ENCODE measurements at regions not wholly inside any gene's neighbourhood (a gene's known extent, or its start where the extent isn't known, plus 50 kb on each side); places are given as distances from the start of the nearest gene placed in this dataset.
A peak's percentile ranks its signal among the peaks of the same experiment; 100 is the strongest.
"Not testable (repeated sequence)": the region's sequence is repeated elsewhere in the genome, so short reads cannot be mapped to it uniquely, and the experiment has no call there.

DNA sequence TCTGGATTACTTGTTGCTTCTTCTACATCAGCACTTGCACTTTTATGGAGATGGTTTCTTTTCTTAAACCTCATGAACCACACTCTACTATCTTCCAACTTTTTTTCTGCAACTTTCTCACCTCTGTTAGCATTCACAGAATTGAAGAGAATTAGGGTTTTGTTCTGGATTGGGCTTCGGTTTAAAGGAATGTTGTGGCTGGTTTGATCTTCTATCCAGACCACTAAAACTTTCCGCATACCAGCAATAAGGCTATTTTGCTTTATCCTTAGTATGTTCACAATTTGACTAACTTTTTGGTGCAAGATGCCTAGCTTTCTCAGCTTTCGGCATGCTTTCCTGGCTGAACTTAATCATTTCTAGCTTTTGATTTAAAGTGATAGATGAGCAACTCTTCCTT lies 666.7 kb upstream of the MIR17HG start:
- FAIRE-seq (no peak), DNase-seq (ENCODE audit: low spot score) (no peak)

DNA sequence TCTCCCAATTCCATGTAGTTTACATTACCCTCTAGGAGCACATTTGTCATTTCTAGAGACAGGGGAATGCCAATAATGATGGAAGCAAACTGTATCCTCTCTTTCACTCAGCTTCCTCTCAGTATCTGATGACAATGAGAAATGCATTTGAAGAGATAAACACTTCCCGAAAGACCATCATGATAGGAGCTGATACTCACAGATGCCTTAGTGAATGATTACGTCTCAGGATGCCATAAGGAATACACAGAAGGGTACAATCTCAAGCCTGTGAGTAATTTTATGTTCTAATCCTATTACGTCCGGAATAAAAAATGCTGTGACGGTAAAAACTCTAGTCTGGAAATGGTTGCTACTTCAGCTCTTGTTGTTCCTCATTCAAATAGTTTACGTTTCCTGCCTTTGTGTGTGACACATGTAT lies 663.8 kb upstream of the MIR17HG start:
- FAIRE-seq (no peak), DNase-seq (ENCODE audit: low spot score) (no peak)

DNA sequence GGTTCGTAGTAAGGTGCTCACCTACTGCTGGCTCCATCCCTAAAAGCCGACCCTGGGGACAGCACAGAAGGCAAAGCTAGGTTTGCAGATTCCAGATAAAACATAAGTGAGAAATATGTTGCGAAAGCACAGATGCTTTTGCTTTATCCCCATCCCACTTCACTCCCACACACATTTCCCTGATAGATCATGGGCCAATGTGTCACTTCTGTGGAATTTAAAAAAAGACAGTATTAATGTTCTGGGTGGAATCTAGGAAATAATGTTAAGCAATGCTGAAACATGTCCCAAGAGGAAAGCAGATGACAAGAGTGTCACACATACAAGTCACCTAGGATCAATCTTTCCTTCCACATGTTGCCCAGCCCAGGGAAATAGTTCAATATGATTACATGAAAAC lies 661.0 kb upstream of the MIR17HG start:
- DNase-seq (ENCODE audit: low spot score) = peak; percentile 13
- FAIRE-seq = no peak

- DNase-seq (ENCODE audit: low spot score) (no peak), FAIRE-seq (no peak)
Measured at GRCh38 chr13:90689111-90689510, 658.4 kb upstream of the MIR17HG start.

DNA sequence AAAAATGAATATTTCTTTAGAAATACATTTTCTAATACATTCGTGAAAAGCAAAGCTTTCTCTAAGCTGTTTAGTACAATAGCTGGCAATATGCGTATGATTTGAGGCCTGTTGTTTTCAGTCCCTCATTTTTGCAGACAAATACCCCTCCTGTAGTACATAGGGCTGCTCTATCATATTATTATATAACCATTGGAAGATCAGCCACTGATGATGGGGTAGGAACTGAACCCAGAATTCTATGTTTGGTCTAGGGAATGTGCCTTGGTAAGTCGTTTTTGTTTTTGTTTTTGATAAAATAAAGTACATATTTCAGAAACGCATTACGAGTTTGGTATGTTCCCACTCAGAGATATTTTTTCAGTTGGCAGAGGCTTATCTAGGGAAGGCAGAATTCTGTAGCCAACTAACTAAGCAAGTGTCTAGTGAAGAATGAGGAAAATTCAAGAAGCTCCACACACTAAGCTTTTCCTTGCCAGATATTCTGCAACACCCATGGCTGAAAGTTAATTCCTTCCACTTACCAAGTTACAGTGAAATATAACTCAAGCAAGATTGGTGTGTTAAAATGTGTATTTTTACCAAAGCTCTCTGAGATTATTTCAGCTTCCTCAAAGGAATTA lies 656.9 kb upstream of the MIR17HG start:
- DNase-seq (ENCODE audit: low spot score) (no peak), FAIRE-seq (no peak)

- peak; percentile 8 for DNase-seq (ENCODE audit: low spot score)
- no peak for FAIRE-seq
Measured at GRCh38 chr13:90696254-90696653, 651.2 kb upstream of the MIR17HG start.

DNA sequence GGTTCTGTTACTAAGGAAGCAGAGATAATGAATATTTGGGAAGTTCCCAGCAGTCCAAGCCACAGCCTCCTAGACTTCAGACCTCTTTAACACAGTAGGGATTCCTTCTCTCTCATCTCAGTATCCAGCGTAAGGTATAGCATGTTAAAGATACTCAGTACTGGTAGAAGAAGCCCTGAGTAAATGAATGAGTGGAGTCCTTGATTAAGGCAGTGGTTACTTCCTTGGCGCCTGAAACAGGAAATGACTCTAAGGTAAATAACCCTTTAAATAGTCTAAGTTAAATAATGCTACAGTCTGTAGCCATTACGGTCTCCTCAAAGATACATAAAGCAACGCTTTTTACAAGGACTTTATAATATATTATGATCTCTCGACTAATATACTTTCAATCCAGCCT lies 650.8 kb upstream of the MIR17HG start:
- no peak for FAIRE-seq

DNA sequence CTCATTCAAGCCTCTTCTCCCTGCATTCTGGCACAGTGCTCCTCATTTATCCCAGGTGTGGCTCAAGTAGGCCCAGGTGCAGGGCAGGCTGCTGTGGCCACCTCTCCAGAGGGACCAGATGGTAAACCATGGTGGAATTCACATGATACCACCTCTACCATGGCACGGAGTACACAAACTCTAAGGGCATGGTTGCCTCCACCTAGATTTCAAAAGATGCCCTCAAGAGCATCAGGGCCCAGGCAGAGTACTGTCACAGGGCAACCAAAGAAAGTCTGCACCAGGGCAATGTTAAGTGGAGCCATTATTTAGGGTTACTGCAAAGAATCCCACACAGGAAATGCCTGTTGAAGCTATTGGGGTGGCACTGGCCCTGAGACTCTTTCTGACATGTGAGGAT lies 647.1 kb upstream of the MIR17HG start:
- no peak for FAIRE-seq
- DNase-seq (ENCODE audit: low spot score) = no peak

More for the DNA sequence above, 650.8 kb upstream of the MIR17HG start:
- no peak for DNase-seq (ENCODE audit: low spot score)

- no peak for DNase-seq (ENCODE audit: low spot score)
- no peak for FAIRE-seq
Measured at GRCh38 chr13:90701264-90701663, 646.2 kb upstream of the MIR17HG start.

- DNase-seq (ENCODE audit: low spot score) = no peak
- FAIRE-seq = no peak
Measured at GRCh38 chr13:90702050-90702449, 645.4 kb upstream of the MIR17HG start.

- FAIRE-seq (no peak), DNase-seq (ENCODE audit: low spot score) (no peak)
Measured at GRCh38 chr13:90706631-90707030, 640.9 kb upstream of the MIR17HG start.

- no peak for FAIRE-seq
- DNase-seq (ENCODE audit: low spot score) = no peak
Measured at GRCh38 chr13:90708128-90708527, 639.4 kb upstream of the MIR17HG start.

GRCh38 chr13:90709319-90709718 lies 638.2 kb upstream of the MIR17HG start:
- DNase-seq (ENCODE audit: low spot score) = no peak
- FAIRE-seq = no peak

DNA sequence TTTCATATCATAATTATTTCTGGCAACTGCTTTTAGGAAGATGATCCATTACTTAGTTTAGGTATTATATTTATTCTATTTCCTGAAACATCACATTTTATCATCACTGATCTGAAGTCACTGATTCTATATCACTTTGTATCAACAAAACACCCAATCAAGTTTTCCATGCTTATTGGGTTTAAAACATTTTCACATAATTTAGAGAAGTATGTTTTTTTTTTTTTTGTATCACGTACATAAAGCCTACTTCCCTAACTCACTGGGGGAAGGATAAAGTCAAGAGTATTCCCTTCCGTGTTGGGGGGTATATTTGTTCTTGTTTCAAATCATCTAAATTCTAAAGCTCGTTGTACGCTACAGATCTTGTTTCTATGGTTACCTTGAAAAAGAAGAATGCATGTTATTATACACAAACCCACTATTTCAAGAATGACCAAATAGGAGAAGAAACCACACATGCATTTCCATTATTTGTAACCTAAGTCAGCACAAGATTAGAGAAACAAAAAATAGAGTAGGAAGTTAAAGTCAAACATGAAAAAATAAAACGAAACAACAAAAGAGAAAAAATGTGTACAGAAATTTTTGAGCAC lies 637.2 kb upstream of the MIR17HG start:
- no peak for FAIRE-seq
- no peak for DNase-seq (ENCODE audit: low spot score)

GRCh38 chr13:90713441-90714133 lies 633.9 kb upstream of the MIR17HG start:
- DNase-seq (ENCODE audit: low spot score) (no peak), FAIRE-seq (no peak)

DNA sequence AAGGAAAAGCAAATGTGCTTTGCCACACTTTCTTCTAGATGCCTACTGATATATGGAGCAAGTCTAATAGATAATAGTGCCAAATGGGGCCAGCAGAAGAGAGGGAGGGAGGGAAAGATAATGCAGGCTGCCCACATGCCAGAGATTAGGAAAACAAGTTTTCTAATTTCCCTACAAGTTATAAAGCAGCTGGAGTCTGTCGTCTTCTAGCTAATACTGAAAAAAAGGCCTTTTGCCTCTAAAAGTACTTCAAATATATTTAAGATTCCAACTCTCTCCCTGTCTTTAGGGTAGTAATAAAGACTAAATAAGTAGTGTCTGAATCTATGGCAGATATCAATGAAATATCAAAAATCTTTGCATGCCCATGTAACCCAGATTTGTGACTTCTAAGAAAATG lies 632.0 kb upstream of the MIR17HG start:
- no peak for DNase-seq (ENCODE audit: low spot score)
- FAIRE-seq = no peak

GRCh38 chr13:90717451-90717936 lies 630.0 kb upstream of the MIR17HG start:
- no peak for FAIRE-seq
- DNase-seq (ENCODE audit: low spot score) = peak; percentile 31

DNA sequence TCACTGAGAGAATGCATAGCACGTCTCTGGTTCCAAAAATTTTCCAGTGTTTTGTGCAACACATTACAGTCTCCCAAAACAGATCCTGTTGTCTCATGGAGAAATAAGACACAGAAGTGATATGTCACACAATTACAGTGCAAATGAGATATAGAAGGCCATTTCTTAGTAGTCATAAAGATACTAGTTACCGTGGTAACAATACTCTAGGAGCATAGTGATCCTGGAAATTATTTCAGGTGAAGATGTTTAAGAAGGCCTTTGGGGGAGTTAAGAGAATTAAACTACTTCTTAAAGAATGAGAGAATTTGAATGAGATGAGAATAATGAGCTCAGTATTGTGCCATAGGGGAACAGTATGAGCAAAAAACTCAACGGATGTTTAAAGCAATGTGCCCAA lies 628.0 kb upstream of the MIR17HG start:
- FAIRE-seq (no peak), DNase-seq (ENCODE audit: low spot score) (no peak)

DNA sequence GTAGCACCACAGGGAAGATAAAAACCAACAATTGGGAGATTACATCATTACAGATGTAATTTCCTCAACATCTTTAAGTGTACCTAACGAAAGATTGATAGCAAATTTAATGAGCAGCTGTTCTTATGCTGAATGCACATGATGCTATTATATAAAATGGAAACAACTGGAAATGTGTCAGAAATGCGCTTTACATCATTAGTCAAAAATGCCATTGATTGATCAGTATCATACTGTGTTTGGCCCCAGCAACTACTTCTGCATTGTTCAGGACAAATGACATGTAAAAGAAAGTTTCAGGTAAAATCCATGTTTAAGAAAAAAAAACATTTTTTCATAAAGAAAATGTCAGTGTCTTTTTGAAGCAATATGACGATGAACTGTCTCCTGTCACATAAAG lies 625.5 kb upstream of the MIR17HG start:
- DNase-seq (ENCODE audit: low spot score) (no peak), FAIRE-seq (no peak)

DNA sequence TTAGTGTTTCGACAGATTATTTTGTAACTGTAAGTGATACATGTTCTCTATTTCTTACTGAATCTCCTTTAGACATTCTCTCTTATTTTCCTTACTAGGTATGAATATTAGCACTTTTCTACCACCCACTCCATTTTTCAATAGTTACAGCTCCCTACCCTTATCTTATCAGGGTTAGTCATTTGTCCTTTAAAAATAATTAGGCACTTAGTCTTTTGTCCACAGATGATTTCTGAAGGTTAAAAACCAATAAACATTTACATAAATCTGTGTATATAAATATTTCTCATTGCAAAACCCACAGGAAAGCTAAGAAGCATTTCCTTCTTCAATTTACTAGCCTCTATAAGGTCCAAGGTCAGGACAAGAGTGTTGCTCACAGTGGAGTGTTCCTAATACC lies 624.1 kb upstream of the MIR17HG start:
- no peak for FAIRE-seq
- DNase-seq (ENCODE audit: low spot score) = no peak

GRCh38 chr13:90726375-90726774 lies 621.1 kb upstream of the MIR17HG start:
- FAIRE-seq (no peak), DNase-seq (ENCODE audit: low spot score) (no peak)

DNA sequence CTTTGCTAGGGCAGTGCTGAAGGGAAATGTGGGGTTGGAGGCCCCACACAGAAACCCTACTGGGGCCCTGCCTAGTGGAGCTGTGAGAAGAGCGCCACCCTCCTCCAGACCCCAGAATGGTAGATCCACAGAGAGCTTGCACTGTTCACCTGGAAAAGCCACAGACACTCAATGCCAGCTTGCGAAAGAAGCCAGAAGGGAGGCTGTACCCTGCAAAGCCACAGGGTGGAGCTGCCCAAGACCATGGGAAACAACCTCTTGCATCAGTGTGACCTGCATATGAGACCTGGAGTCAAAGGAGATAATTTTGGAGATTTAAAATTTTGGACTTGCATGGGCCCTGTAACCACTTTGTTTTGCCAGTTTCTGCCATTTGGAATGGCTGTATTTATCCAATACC lies 615.4 kb upstream of the MIR17HG start:
- no peak for FAIRE-seq
- DNase-seq (ENCODE audit: low spot score) = no peak

DNA sequence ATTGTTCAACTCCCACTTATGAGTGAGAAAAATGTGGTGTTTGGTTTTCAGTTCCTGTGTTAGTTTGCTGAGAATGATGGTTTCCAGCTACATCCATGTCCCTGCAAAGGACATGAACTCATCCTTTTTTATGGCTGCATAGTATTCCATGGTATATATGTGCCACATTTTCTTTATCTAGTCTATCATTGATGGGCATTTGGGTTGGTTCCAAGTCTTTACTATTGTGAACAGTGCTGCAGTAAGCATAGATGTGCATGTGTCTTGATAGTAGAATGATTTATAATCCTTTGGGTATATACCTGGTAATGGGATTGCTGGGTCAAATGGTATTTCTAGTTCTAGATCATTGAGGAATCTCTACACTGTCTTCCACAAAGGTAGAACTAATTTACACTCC lies 613.0 kb upstream of the MIR17HG start:
- not testable (repeated sequence) for DNase-seq (ENCODE audit: low spot score); FAIRE-seq

All from RCC 7860 (cell line).